Astrocyte (in vitro differentiated cells and primary cell): ENCODE measurements at regions not wholly inside any gene's neighbourhood (a gene's known extent, or its start where the extent isn't known, plus 50 kb on each side); places are given as distances from the start of the nearest gene placed in this dataset.

Experiments used
- DNase-seq: peaks from one replicate; pipeline ENCODE4 v3.0.0-alpha.2; 2010; ENCODE audit warnings: low read depth
- FAIRE-seq: peaks from 2 replicates; lab custom pipeline; 2011; peaks lifted over from hg19 to GRCh38; lab: Jason Lieb, UNC
- H2AFZ ChIP-seq: 2 replicates; pipeline ENCODE4 v1.6.0; 2012; ENCODE audit warnings: low read depth, low read length, inconsistent platforms
- H3K27ac ChIP-seq: 2 replicates; pipeline ENCODE4 v1.5.1; 2011; ENCODE audit warnings: low read depth, low read length, inconsistent platforms
- H3K27me3 ChIP-seq: 2 replicates; pipeline ENCODE4 v1.6.0; 2011; ENCODE audit warnings: low read length, inconsistent platforms; ENCODE audit not compliant: insufficient read depth
- H3K36me3 ChIP-seq: 2 replicates; pipeline ENCODE4 v1.5.1; 2011; ENCODE audit warnings: low read length, inconsistent platforms; ENCODE audit not compliant: insufficient read depth
- H3K4me1 ChIP-seq: 2 replicates; pipeline ENCODE4 v1.5.1; 2011; ENCODE audit warnings: low read length, inconsistent platforms; ENCODE audit not compliant: insufficient read depth
- H3K4me2 ChIP-seq: 2 replicates; pipeline ENCODE4 v1.6.0; 2012; ENCODE audit warnings: low read length, inconsistent platforms
- H3K4me3 ChIP-seq: 2 replicates; pipeline ENCODE4 v1.5.1; 2011; ENCODE audit warnings: low read depth, mild to moderate bottlenecking, low read length, inconsistent platforms; ENCODE audit not compliant: insufficient read depth
- H3K79me2 ChIP-seq: 2 replicates; pipeline ENCODE4 v1.6.0; 2012; ENCODE audit warnings: mild to moderate bottlenecking, low read length, inconsistent platforms; ENCODE audit not compliant: insufficient read depth
- H3K9ac ChIP-seq: 2 replicates; pipeline ENCODE4 v1.6.0; 2012; ENCODE audit warnings: mild to moderate bottlenecking, low read length, inconsistent platforms
- H3K9me3 ChIP-seq: 2 replicates; pipeline ENCODE4 v1.5.1; 2012; ENCODE audit warnings: low read depth, mild to moderate bottlenecking, low read length, inconsistent platforms; ENCODE audit not compliant: insufficient read depth
- H4K20me1 ChIP-seq: 2 replicates; pipeline ENCODE4 v1.6.0; 2012; ENCODE audit warnings: low read length, inconsistent platforms; ENCODE audit not compliant: insufficient read depth
- H3K27ac Mint-ChIP-seq: one replicate; pipeline ENCODE4 v1.8.0; 2021; ENCODE audit warnings: mild to moderate bottlenecking, mixed read lengths; ENCODE audit not compliant: unreplicated experiment
- H3K27me3 Mint-ChIP-seq: one replicate; pipeline ENCODE4 v1.8.0; 2021; ENCODE audit warnings: low read depth, mixed read lengths; ENCODE audit not compliant: unreplicated experiment
- H3K36me3 Mint-ChIP-seq: one replicate; pipeline ENCODE4 v1.8.0; 2021; ENCODE audit warnings: low read depth, mixed read lengths; ENCODE audit not compliant: unreplicated experiment
- H3K4me1 Mint-ChIP-seq: one replicate; pipeline ENCODE4 v1.8.0; 2021; ENCODE audit warnings: low read depth, mixed read lengths; ENCODE audit not compliant: unreplicated experiment
- H3K4me3 Mint-ChIP-seq: one replicate; pipeline ENCODE4 v1.8.0; 2021; ENCODE audit warnings: mild to moderate bottlenecking, moderate library complexity, mixed read lengths; ENCODE audit not compliant: unreplicated experiment
- H3K9me3 Mint-ChIP-seq: one replicate; pipeline ENCODE4 v1.8.0; 2021; ENCODE audit warnings: mild to moderate bottlenecking, mixed read lengths; ENCODE audit not compliant: unreplicated experiment
- EZH2 ChIP-seq: IDR thresholded peaks from 2 replicates; pipeline ENCODE4 v1.6.1; 2012; ENCODE audit warnings: mild to moderate bottlenecking, low read length, inconsistent platforms; ENCODE audit not compliant: insufficient read depth
- TF ChIP-seq, protein P1 (sequence below): IDR thresholded peaks from 2 replicates; pipeline ENCODE4 v1.5.1; 2011; ENCODE audit warnings: low read depth, mild to moderate bottlenecking, inconsistent platforms, low read length, moderate library complexity; ENCODE audit not compliant: insufficient read depth

DNA sequence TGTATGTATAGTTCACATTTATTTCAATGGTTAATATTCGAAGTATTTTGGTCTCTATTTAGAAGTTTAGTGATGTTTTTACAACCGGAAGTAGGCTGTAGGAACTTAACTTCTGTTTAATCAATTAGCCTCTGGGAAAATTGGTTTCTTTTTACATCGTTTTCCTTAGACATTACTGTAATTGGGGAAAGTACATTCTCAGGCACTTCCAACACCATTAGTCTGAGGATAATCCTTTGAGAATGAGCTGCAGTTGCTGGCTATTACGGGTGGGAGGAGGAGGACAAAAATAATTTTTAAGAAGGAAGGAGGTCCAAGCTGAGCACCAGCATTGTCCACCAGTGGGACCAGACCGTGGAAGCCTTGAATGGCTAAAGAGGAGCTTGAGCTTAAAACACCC is 70.4 kb upstream of the ST3GAL5 start:
- Mint-ChIP-seq H3K27me3 (peaks cover 3% of the 10 kb centered on the region), H3K27ac (no peak overlapping the region), H3K36me3 (no peaks in the 10 kb centered on the region), H3K9me3 (peaks cover 10% of the 10 kb centered on the region), H3K4me3 (no peak overlapping the region), H3K4me1 (peaks cover 6% of the 10 kb centered on the region)
- no peaks in the 10 kb centered on the region for H4K20me1 ChIP-seq
- no peak overlapping the region for H3K9ac ChIP-seq
- H2AFZ ChIP-seq = no peak overlapping the region
- DNase-seq (no peak), FAIRE-seq (no peak)
- peaks cover 11% of the 10 kb centered on the region for H3K9me3 ChIP-seq
- H3K4me3 ChIP-seq = no peak overlapping the region
- no peaks in the 10 kb centered on the region for H3K27me3 ChIP-seq
- H3K36me3 ChIP-seq = no peaks in the 10 kb centered on the region
- no peaks in the 10 kb centered on the region for H3K79me2 ChIP-seq
- H3K4me2 ChIP-seq = no peak overlapping the region
- H3K4me1 ChIP-seq = no peaks in the 10 kb centered on the region
- H3K27ac ChIP-seq = no peak overlapping the region
- TF ChIP-seq, protein P1, sequence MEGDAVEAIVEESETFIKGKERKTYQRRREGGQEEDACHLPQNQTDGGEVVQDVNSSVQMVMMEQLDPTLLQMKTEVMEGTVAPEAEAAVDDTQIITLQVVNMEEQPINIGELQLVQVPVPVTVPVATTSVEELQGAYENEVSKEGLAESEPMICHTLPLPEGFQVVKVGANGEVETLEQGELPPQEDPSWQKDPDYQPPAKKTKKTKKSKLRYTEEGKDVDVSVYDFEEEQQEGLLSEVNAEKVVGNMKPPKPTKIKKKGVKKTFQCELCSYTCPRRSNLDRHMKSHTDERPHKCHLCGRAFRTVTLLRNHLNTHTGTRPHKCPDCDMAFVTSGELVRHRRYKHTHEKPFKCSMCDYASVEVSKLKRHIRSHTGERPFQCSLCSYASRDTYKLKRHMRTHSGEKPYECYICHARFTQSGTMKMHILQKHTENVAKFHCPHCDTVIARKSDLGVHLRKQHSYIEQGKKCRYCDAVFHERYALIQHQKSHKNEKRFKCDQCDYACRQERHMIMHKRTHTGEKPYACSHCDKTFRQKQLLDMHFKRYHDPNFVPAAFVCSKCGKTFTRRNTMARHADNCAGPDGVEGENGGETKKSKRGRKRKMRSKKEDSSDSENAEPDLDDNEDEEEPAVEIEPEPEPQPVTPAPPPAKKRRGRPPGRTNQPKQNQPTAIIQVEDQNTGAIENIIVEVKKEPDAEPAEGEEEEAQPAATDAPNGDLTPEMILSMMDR = no peak
- no peak for TF ChIP-seq EZH2

DNA sequence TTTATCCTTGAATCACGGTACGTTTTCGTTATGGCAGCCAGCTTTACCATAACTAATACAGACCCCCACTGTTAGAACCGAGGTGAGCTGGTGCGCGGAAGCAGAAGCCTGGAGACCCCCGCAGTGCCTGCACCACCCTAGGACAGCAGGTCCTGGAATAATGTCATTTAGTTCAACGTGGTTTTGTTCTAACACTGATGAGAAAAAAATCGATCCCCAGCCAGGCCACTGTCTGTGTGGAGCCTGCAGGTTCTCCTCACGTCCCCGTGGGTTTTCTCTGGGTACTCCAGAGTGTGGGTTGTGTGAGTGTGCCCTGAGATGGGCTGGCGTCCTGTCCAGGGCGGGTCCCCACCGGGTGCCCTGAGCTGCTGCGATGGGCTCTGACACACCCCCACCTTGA is 69.9 kb upstream of the ST3GAL5 start:
- no peaks in the 10 kb centered on the region for H4K20me1 ChIP-seq
- Mint-ChIP-seq H3K27me3 (peaks cover 3% of the 10 kb centered on the region), H3K27ac (no peak overlapping the region), H3K4me3 (no peak overlapping the region), H3K36me3 (no peaks in the 10 kb centered on the region), H3K9me3 (peaks cover 10% of the 10 kb centered on the region), H3K4me1 (peaks cover 6% of the 10 kb centered on the region)
- H3K36me3 ChIP-seq = no peaks in the 10 kb centered on the region
- no peak overlapping the region for H3K4me3 ChIP-seq
- H2AFZ ChIP-seq = no peak overlapping the region
- no peak for DNase-seq
- H3K9me3 ChIP-seq = peaks cover 11% of the 10 kb centered on the region
- no peaks in the 10 kb centered on the region for H3K4me1 ChIP-seq
- no peak for TF ChIP-seq EZH2
- TF ChIP-seq, protein P1 = no peak
- no peaks in the 10 kb centered on the region for H3K27me3 ChIP-seq
- H3K9ac ChIP-seq = no peak overlapping the region
- H3K27ac ChIP-seq = no peak overlapping the region
- FAIRE-seq = no peak
- H3K79me2 ChIP-seq = no peaks in the 10 kb centered on the region
- no peak overlapping the region for H3K4me2 ChIP-seq

DNA sequence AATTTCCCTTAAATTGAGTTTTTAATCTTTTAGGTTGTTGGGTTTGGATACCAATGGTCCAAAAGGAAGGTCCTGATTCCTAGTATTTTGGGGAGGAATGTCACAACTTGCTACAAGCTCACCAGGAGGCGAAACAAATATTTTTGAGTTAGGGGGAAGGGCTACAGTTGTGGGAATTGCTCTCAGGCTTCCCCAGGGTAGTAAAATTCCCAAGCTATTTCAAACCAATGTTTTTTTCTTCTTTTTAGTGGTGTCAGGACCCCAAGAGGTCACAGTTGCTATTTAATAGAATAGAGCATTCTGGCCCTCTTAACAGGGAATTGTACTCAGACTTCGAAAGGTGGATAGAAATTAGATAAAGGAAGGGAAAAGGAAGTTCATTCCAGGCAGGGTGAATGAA is 68.5 kb upstream of the ST3GAL5 start:
- no peak overlapping the region for H3K9ac ChIP-seq
- H3K9me3 Mint-ChIP-seq = peaks cover 4% of the 10 kb centered on the region
- H3K27ac ChIP-seq = no peak overlapping the region
- H3K4me2 ChIP-seq = no peak overlapping the region
- TF ChIP-seq EZH2 = no peak
- TF ChIP-seq, protein P1 = no peak
- H3K4me3 Mint-ChIP-seq = no peak overlapping the region
- H4K20me1 ChIP-seq = no peaks in the 10 kb centered on the region
- peaks cover 6% of the 10 kb centered on the region for H3K4me1 Mint-ChIP-seq
- no peaks in the 10 kb centered on the region for H3K4me1 ChIP-seq
- peaks cover 2% of the 10 kb centered on the region for H3K36me3 Mint-ChIP-seq
- no peaks in the 10 kb centered on the region for H3K36me3 ChIP-seq
- H3K79me2 ChIP-seq = no peaks in the 10 kb centered on the region
- peaks cover 3% of the 10 kb centered on the region for H3K27me3 Mint-ChIP-seq
- FAIRE-seq (no peak), DNase-seq (no peak)
- H3K9me3 ChIP-seq = peaks cover 11% of the 10 kb centered on the region
- H3K27me3 ChIP-seq = no peaks in the 10 kb centered on the region
- H3K27ac Mint-ChIP-seq = no peak overlapping the region
- no peak overlapping the region for H2AFZ ChIP-seq
- H3K4me3 ChIP-seq = no peak overlapping the region
